ENCODE measurements at regions not wholly inside any gene's neighbourhood (a gene's known extent, or its start where the extent isn't known, plus 50 kb on each side); places are given as distances from the start of the nearest gene placed in this dataset.

GRCh38 chr20:60822699-60823607, 429.1 kb upstream of the CDH4 start:
- Histone ChIP-seq H3K4me1 (ENCODE audit: low read length) (peaks cover 10% of the 10 kb centered on the region), H3K79me2 (ENCODE audit: low read length) (no peaks in the 10 kb centered on the region), H3K4me3 (ENCODE audit: low read length) (no peak overlapping the region), H3K9me2 (replicated peaks; ENCODE audit: insufficient read depth, low read length) (no peaks in the 10 kb centered on the region), H3K36me3 (replicated peaks; ENCODE audit: insufficient read depth, low read length) (no peaks in the 10 kb centered on the region), H3K9me3 (replicated peaks; ENCODE audit: insufficient read depth, low read length) (no peaks in the 10 kb centered on the region), H3K4me2 (ENCODE audit: low read depth, low read length) (no peak overlapping the region), H3K9ac (ENCODE audit: low read length) (no peak overlapping the region), H3K27me3 (replicated peaks; ENCODE audit: insufficient read depth, low read length) (no peaks in the 10 kb centered on the region), H2AFZ (ENCODE audit: low read length) (no peak overlapping the region), H4K20me1 (ENCODE audit: insufficient read depth, low read length) (no peaks in the 10 kb centered on the region), H3K27ac (ENCODE audit: low read length) (no peak overlapping the region), H3F3A (ENCODE audit: insufficient read depth, low read length) (no peaks in the 10 kb centered on the region)
- no peak for TF ChIP-seq EZH2 (optimal IDR thresholded peaks at IDR 0.05; ENCODE audit: low read depth, low read length)
- no peak for TF ChIP-seq CTCF (IDR thresholded peaks at IDR 0.05; ENCODE audit: low read length)
- TF ChIP-seq EZH2phosphoT487 (IDR thresholded peaks at IDR 0.05; ENCODE audit: low read length) = no peak
- DNase-seq = no peak

- no peaks in the 10 kb centered on the region for H4K20me1 ChIP-seq (ENCODE audit: insufficient read depth, low read length)
- H3K4me3 ChIP-seq (ENCODE audit: low read length) = no peak overlapping the region
- no peaks in the 10 kb centered on the region for H3K79me2 ChIP-seq (ENCODE audit: low read length)
- no peak overlapping the region for H3K9ac ChIP-seq (ENCODE audit: low read length)
- no peak overlapping the region for H2AFZ ChIP-seq (ENCODE audit: low read length)
- H3K9me2 ChIP-seq (replicated peaks; ENCODE audit: insufficient read depth, low read length) = no peaks in the 10 kb centered on the region
- H3K27ac ChIP-seq (ENCODE audit: low read length) = no peak overlapping the region
- no peaks in the 10 kb centered on the region for H3K4me1 ChIP-seq (ENCODE audit: low read length)
- no peaks in the 10 kb centered on the region for H3K27me3 ChIP-seq (replicated peaks; ENCODE audit: insufficient read depth, low read length)
- DNase-seq = no peak
- TF ChIP-seq EZH2 (optimal IDR thresholded peaks at IDR 0.05; ENCODE audit: low read depth, low read length) (no peak), EZH2phosphoT487 (IDR thresholded peaks at IDR 0.05; ENCODE audit: low read length) (no peak), CTCF (IDR thresholded peaks at IDR 0.05; ENCODE audit: low read length) (no peak)
- H3K9me3 ChIP-seq (replicated peaks; ENCODE audit: insufficient read depth, low read length) = no peaks in the 10 kb centered on the region
- H3K4me2 ChIP-seq (ENCODE audit: low read depth, low read length) = no peak overlapping the region
- H3F3A ChIP-seq (ENCODE audit: insufficient read depth, low read length) = no peaks in the 10 kb centered on the region
- no peaks in the 10 kb centered on the region for H3K36me3 ChIP-seq (replicated peaks; ENCODE audit: insufficient read depth, low read length)
Observed at GRCh38 chr20:60835876-60836275, 416.2 kb upstream of the CDH4 start.

GRCh38 chr20:60837173-60837770, 414.8 kb upstream of the CDH4 start:
- TF ChIP-seq EZH2phosphoT487 (IDR thresholded peaks at IDR 0.05; ENCODE audit: low read length) (no peak), EZH2 (optimal IDR thresholded peaks at IDR 0.05; ENCODE audit: low read depth, low read length) (no peak), CTCF (IDR thresholded peaks at IDR 0.05; ENCODE audit: low read length) (no peak)

More at GRCh38 chr20:60837173-60837770, 414.8 kb upstream of the CDH4 start:
- no peak for DNase-seq
- no peaks in the 10 kb centered on the region for H3K36me3 ChIP-seq (replicated peaks; ENCODE audit: insufficient read depth, low read length)
- no peaks in the 10 kb centered on the region for H3K4me1 ChIP-seq (ENCODE audit: low read length)
- no peak overlapping the region for H3K27ac ChIP-seq (ENCODE audit: low read length)
- H3K9ac ChIP-seq (ENCODE audit: low read length) = no peak overlapping the region
- H3K4me2 ChIP-seq (ENCODE audit: low read depth, low read length) = no peak overlapping the region
- no peak overlapping the region for H3K4me3 ChIP-seq (ENCODE audit: low read length)
- H3K27me3 ChIP-seq (replicated peaks; ENCODE audit: insufficient read depth, low read length) = no peaks in the 10 kb centered on the region
- H3K9me2 ChIP-seq (replicated peaks; ENCODE audit: insufficient read depth, low read length) = no peaks in the 10 kb centered on the region
- H3F3A ChIP-seq (ENCODE audit: insufficient read depth, low read length) = no peaks in the 10 kb centered on the region
- H3K79me2 ChIP-seq (ENCODE audit: low read length) = no peaks in the 10 kb centered on the region
- no peaks in the 10 kb centered on the region for H3K9me3 ChIP-seq (replicated peaks; ENCODE audit: insufficient read depth, low read length)
- no peak overlapping the region for H2AFZ ChIP-seq (ENCODE audit: low read length)
- no peaks in the 10 kb centered on the region for H4K20me1 ChIP-seq (ENCODE audit: insufficient read depth, low read length)
